ENCODE measurements at regions not wholly inside any gene's neighbourhood (a gene's known extent, or its start where the extent isn't known, plus 50 kb on each side); places are given as distances from the start of the nearest gene placed in this dataset.
"Not testable (repeated sequence)": the region's sequence is repeated elsewhere in the genome, so short reads cannot be mapped to it uniquely, and the experiment has no call there.

DNA sequence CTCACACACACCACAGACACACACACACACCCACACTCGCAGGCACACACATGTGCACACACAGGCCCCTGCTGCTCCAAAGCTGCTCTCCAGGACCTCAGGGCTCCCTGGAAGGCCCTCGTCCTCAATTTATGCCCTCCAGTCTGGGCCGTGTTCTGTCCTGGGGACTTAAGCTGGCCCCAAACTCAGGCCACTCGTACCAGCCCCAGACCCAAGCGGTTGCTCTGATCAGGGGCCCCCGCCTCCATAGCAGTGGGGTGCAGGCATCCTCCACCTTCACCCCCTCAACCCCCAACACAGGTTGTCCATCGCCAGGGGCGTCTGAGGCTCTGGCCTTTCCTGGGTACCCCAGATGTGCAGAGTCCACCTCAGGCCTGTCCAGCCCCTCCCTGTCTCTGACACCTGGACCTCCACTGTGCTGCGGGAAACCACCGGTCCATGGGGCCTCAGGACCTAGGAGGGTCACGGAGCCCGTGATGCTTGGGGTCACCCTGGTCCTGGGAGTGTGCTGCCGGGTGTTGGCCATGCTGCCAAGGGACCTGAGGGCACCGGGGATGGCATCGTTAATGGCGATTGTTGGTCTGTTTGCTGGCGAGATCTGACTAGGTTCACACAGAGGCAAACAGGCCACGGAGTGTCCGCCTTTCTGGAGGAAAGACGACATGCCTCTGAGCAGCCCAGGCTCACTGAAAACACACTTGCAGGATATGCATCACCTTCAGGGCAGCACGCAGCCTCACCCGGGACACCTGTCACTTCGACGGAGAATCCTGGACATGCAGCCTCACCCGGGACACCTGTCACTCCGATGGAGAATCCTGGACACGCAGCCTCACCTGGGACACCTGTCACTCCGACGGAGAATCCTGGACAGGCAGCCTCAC lies 155.6 kb downstream of the NDUFA10 start:
- TF ChIP-seq, protein P1, sequence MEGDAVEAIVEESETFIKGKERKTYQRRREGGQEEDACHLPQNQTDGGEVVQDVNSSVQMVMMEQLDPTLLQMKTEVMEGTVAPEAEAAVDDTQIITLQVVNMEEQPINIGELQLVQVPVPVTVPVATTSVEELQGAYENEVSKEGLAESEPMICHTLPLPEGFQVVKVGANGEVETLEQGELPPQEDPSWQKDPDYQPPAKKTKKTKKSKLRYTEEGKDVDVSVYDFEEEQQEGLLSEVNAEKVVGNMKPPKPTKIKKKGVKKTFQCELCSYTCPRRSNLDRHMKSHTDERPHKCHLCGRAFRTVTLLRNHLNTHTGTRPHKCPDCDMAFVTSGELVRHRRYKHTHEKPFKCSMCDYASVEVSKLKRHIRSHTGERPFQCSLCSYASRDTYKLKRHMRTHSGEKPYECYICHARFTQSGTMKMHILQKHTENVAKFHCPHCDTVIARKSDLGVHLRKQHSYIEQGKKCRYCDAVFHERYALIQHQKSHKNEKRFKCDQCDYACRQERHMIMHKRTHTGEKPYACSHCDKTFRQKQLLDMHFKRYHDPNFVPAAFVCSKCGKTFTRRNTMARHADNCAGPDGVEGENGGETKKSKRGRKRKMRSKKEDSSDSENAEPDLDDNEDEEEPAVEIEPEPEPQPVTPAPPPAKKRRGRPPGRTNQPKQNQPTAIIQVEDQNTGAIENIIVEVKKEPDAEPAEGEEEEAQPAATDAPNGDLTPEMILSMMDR (IDR thresholded peaks at IDR 0.05; ENCODE audit: insufficient read depth, low read depth, low read length), result no peak
- no peak overlapping the region for H3K4me3 ChIP-seq (ENCODE audit: low read depth, low read length)
- DNase-seq (ENCODE audit: low read depth), result no peak

DNA sequence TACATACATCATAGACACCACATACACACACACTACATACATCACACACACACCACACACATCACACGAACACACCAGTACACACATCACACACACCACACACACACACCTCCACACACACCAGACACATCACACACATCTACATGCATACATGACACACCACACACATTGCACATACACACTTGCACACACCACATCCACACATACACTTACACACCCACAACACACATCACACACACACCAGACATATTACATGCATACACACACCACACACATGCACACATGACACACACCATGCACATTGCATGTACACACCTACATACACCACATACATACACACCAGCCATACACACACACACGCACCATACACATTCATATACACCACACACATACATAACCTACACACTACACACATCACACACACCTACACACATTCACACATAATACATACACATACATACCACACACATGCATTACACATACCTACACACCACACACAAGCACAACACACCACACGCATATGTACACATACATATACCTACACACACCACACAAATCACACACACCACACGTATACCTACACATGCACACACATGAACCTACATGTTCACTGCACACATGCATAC lies 156.5 kb downstream of the NDUFA10 start:
- H3K4me3 ChIP-seq (ENCODE audit: low read depth, low read length), result no peak overlapping the region
- TF ChIP-seq, protein P1 (IDR thresholded peaks at IDR 0.05; ENCODE audit: insufficient read depth, low read depth, low read length), result no peak
- DNase-seq (ENCODE audit: low read depth), result no peak

DNA sequence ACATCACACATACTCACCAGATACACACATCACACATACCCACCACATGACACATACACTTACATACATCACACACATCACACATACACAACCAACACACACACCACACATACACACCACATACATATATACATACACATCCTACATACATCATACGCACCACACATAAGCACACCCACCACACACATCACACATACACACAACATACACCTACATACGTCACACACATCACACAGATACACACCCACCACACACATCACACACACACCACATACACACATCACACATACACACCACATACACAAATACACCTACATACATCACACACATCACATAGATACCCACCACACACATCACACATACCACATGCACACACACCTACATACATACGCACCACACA lies 158.4 kb downstream of the NDUFA10 start:
- no peak overlapping the region for H3K4me3 ChIP-seq (ENCODE audit: low read depth, low read length)
- no peak for DNase-seq (ENCODE audit: low read depth)

DNA sequence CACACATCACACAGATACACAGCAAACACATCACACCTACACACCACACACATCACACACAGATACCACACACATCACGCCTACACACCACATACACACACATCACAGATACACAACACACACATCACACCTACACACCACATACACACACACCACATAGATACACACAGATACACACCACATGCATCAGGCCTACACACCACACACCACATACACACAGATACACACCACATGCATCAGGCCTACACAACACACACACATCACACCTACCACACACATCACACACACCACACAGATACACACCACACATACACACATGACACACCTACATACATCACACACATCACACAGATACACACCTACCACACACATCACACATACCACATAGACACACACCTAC lies 158.8 kb downstream of the NDUFA10 start:
- H3K4me3 ChIP-seq (ENCODE audit: low read depth, low read length), result no peak overlapping the region
- no peak for DNase-seq (ENCODE audit: low read depth)
- TF ChIP-seq, protein P1 (IDR thresholded peaks at IDR 0.05; ENCODE audit: insufficient read depth, low read depth, low read length), result no peak

More for the DNA sequence above, 158.4 kb downstream of the NDUFA10 start:
- TF ChIP-seq, protein P1 (IDR thresholded peaks at IDR 0.05; ENCODE audit: insufficient read depth, low read depth, low read length), result no peak

DNA sequence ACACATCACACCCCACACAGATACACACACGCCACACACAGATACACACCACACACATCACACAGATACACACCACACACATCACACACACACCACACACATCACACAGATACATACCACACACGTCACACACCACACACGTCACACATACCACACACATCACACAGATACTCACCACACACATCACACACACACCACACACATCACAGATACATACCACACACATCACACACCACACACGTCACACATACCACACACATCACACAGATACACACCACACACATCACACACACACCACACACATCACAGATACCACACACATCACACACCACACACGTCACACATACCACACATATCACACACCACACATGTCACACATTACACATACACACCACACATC lies 159.3 kb downstream of the NDUFA10 start:
- not testable (repeated sequence) for H3K4me3 ChIP-seq (ENCODE audit: low read depth, low read length); DNase-seq (ENCODE audit: low read depth)

DNA sequence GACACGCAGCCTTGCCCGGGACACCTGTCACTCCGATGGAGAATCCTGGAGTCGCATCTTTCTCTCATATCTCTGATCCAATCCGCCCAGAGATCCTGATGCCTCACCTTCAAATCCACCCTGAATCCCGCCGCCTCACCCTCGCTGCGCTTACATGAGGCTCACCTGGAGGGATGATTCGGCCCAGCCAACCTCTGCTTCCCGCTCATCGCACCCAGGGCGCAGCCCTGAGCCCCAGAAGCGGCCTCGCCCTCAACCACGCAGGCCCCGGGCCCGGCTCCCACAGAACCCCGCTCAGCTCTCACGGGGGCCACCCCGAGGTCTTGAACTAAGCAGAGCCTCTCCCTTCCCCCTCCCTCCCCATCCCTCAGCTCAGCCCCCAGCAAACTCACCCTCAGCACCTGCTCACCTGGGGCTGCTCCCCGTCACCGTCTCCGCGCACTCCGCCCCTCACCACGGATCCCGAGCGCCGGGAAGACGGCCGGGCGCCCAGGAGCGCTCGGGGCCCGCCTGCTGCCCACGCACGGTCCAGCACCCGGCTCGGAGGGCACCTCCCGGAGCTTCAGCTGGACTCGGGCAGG lies 160.0 kb downstream of the NDUFA10 start:
- TF ChIP-seq, protein P1 (IDR thresholded peaks at IDR 0.05; ENCODE audit: insufficient read depth, low read depth, low read length), result no peak
- H3K4me3 ChIP-seq (ENCODE audit: low read depth, low read length), result no peak overlapping the region

More for the DNA sequence above, 160.0 kb downstream of the NDUFA10 start:
- DNase-seq (ENCODE audit: low read depth), result no peak
